ENCODE measurements at regions not wholly inside any gene's neighbourhood (a gene's known extent, or its start where the extent isn't known, plus 50 kb on each side); places are given as distances from the start of the nearest gene placed in this dataset.

- TF ChIP-seq, protein P1, sequence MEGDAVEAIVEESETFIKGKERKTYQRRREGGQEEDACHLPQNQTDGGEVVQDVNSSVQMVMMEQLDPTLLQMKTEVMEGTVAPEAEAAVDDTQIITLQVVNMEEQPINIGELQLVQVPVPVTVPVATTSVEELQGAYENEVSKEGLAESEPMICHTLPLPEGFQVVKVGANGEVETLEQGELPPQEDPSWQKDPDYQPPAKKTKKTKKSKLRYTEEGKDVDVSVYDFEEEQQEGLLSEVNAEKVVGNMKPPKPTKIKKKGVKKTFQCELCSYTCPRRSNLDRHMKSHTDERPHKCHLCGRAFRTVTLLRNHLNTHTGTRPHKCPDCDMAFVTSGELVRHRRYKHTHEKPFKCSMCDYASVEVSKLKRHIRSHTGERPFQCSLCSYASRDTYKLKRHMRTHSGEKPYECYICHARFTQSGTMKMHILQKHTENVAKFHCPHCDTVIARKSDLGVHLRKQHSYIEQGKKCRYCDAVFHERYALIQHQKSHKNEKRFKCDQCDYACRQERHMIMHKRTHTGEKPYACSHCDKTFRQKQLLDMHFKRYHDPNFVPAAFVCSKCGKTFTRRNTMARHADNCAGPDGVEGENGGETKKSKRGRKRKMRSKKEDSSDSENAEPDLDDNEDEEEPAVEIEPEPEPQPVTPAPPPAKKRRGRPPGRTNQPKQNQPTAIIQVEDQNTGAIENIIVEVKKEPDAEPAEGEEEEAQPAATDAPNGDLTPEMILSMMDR (IDR thresholded peaks at IDR 0.05) = no peak
- no peak for TF ChIP-seq ZFX (IDR thresholded peaks at IDR 0.05; ENCODE audit: borderline replicate concordance)
These were observed 473.7 kb upstream of the KLF4 start for GRCh38 chr9:107963246-107963645.

Measured in 22Rv1 (cell line).